ENCODE measurements at regions not wholly inside any gene's neighbourhood (a gene's known extent, or its start where the extent isn't known, plus 50 kb on each side); places are given as distances from the start of the nearest gene placed in this dataset.
"Not testable (repeated sequence)": the region's sequence is repeated elsewhere in the genome, so short reads cannot be mapped to it uniquely, and the experiment has no call there.

GRCh38 chr11:128047026-128047425 is 540.3 kb downstream of the ETS1 start:
- Histone ChIP-seq H3K4me1 (ENCODE audit: insufficient read depth, low read length) (no peaks in the 10 kb centered on the region; the same call in 1 of the 2 replicates), H3K9ac (ENCODE audit: low read depth, low read length) (no peak overlapping the region), H3K36me3 (ENCODE audit: insufficient read depth, low read length) (no peaks in the 10 kb centered on the region), H3K9me3 (ENCODE audit: control insufficient read depth, insufficient read depth, low read length) (no peaks in the 10 kb centered on the region)

GRCh38 chr11:128046213-128046612 is 541.1 kb downstream of the ETS1 start:
- H3K9me3 ChIP-seq (ENCODE audit: control insufficient read depth, insufficient read depth, low read length), result no peaks in the 10 kb centered on the region
- H3K9ac ChIP-seq (ENCODE audit: low read depth, low read length), result no peak overlapping the region
- H3K36me3 ChIP-seq (ENCODE audit: insufficient read depth, low read length), result no peaks in the 10 kb centered on the region
- no peaks in the 10 kb centered on the region; the same call in 1 of the 2 replicates for H3K4me1 ChIP-seq (ENCODE audit: insufficient read depth, low read length)

GRCh38 chr11:128045094-128045725 is 542.1 kb downstream of the ETS1 start:
- Histone ChIP-seq H3K36me3 (ENCODE audit: insufficient read depth, low read length) (no peaks in the 10 kb centered on the region), H3K9ac (ENCODE audit: low read depth, low read length) (no peak overlapping the region), H3K4me1 (ENCODE audit: insufficient read depth, low read length) (no peaks in the 10 kb centered on the region; the same call in 1 of the 2 replicates), H3K9me3 (ENCODE audit: control insufficient read depth, insufficient read depth, low read length) (no peaks in the 10 kb centered on the region)

- Histone ChIP-seq H3K36me3 (ENCODE audit: insufficient read depth, low read length) (no peaks in the 10 kb centered on the region), H3K4me1 (ENCODE audit: insufficient read depth, low read length) (no peaks in the 10 kb centered on the region; the same call in 1 of the 2 replicates), H3K9ac (ENCODE audit: low read depth, low read length) (no peak overlapping the region), H3K9me3 (ENCODE audit: control insufficient read depth, insufficient read depth, low read length) (no peaks in the 10 kb centered on the region)
Observed at GRCh38 chr11:128042290-128042751, 545.0 kb downstream of the ETS1 start.

GRCh38 chr11:128040603-128041002 is 546.8 kb downstream of the ETS1 start:
- no peaks in the 10 kb centered on the region for H3K9me3 ChIP-seq (ENCODE audit: control insufficient read depth, insufficient read depth, low read length)
- no peak overlapping the region for H3K9ac ChIP-seq (ENCODE audit: low read depth, low read length)
- H3K36me3 ChIP-seq (ENCODE audit: insufficient read depth, low read length), result no peaks in the 10 kb centered on the region
- H3K4me1 ChIP-seq (ENCODE audit: insufficient read depth, low read length), result no peaks in the 10 kb centered on the region; the same call in 1 of the 2 replicates

GRCh38 chr11:128039140-128040021 is 548.0 kb downstream of the ETS1 start:
- Histone ChIP-seq H3K9me3 (ENCODE audit: control insufficient read depth, insufficient read depth, low read length) (no peaks in the 10 kb centered on the region), H3K36me3 (ENCODE audit: insufficient read depth, low read length) (no peaks in the 10 kb centered on the region), H3K4me1 (ENCODE audit: insufficient read depth, low read length) (no peaks in the 10 kb centered on the region), H3K9ac (ENCODE audit: low read depth, low read length) (no peak overlapping the region)

- Histone ChIP-seq H3K9ac (ENCODE audit: low read depth, low read length) (no peak overlapping the region), H3K36me3 (ENCODE audit: insufficient read depth, low read length) (no peaks in the 10 kb centered on the region), H3K9me3 (ENCODE audit: control insufficient read depth, insufficient read depth, low read length) (no peaks in the 10 kb centered on the region), H3K4me1 (ENCODE audit: insufficient read depth, low read length) (no peaks in the 10 kb centered on the region)
Observed at GRCh38 chr11:128036556-128037093, 550.7 kb downstream of the ETS1 start.

- Histone ChIP-seq H3K4me1 (ENCODE audit: insufficient read depth, low read length) (no peaks in the 10 kb centered on the region), H3K9ac (ENCODE audit: low read depth, low read length) (no peak overlapping the region), H3K36me3 (ENCODE audit: insufficient read depth, low read length) (no peaks in the 10 kb centered on the region), H3K9me3 (ENCODE audit: control insufficient read depth, insufficient read depth, low read length) (no peaks in the 10 kb centered on the region)
Observed at GRCh38 chr11:128036006-128036405, 551.4 kb downstream of the ETS1 start.

GRCh38 chr11:128031538-128032134 is 555.7 kb downstream of the ETS1 start:
- H3K36me3 ChIP-seq (ENCODE audit: insufficient read depth, low read length); H3K9ac ChIP-seq (ENCODE audit: low read depth, low read length); H3K9me3 ChIP-seq (ENCODE audit: control insufficient read depth, insufficient read depth, low read length); H3K4me1 ChIP-seq (ENCODE audit: insufficient read depth, low read length): not testable (repeated sequence)

- no peaks in the 10 kb centered on the region for H3K4me1 ChIP-seq (ENCODE audit: insufficient read depth, low read length)
- no peak overlapping the region for H3K9ac ChIP-seq (ENCODE audit: low read depth, low read length)
Observed at GRCh38 chr11:128029219-128029722, 558.1 kb downstream of the ETS1 start.

GRCh38 chr11:128026596-128026995 is 560.8 kb downstream of the ETS1 start:
- H3K36me3 ChIP-seq (ENCODE audit: insufficient read depth, low read length), result no peaks in the 10 kb centered on the region
- H3K4me1 ChIP-seq (ENCODE audit: insufficient read depth, low read length), result no peaks in the 10 kb centered on the region
- no peaks in the 10 kb centered on the region for H3K9me3 ChIP-seq (ENCODE audit: control insufficient read depth, insufficient read depth, low read length)
- no peak overlapping the region for H3K9ac ChIP-seq (ENCODE audit: low read depth, low read length)

More at GRCh38 chr11:128029219-128029722, 558.1 kb downstream of the ETS1 start:
- Histone ChIP-seq H3K9me3 (ENCODE audit: control insufficient read depth, insufficient read depth, low read length) (no peaks in the 10 kb centered on the region), H3K36me3 (ENCODE audit: insufficient read depth, low read length) (no peaks in the 10 kb centered on the region)

GRCh38 chr11:128022761-128023160 is 564.6 kb downstream of the ETS1 start:
- Histone ChIP-seq H3K36me3 (ENCODE audit: insufficient read depth, low read length) (no peaks in the 10 kb centered on the region), H3K9ac (ENCODE audit: low read depth, low read length) (no peak overlapping the region), H3K4me1 (ENCODE audit: insufficient read depth, low read length) (no peaks in the 10 kb centered on the region), H3K9me3 (ENCODE audit: control insufficient read depth, insufficient read depth, low read length) (no peaks in the 10 kb centered on the region)

- no peak overlapping the region for H3K9ac ChIP-seq (ENCODE audit: low read depth, low read length)
- no peaks in the 10 kb centered on the region for H3K9me3 ChIP-seq (ENCODE audit: control insufficient read depth, insufficient read depth, low read length)
- no peaks in the 10 kb centered on the region for H3K4me1 ChIP-seq (ENCODE audit: insufficient read depth, low read length)
- H3K36me3 ChIP-seq (ENCODE audit: insufficient read depth, low read length), result no peaks in the 10 kb centered on the region
Observed at GRCh38 chr11:128022007-128022368, 565.4 kb downstream of the ETS1 start.

GRCh38 chr11:128021349-128022006 is 565.9 kb downstream of the ETS1 start:
- Histone ChIP-seq H3K9me3 (ENCODE audit: control insufficient read depth, insufficient read depth, low read length) (no peaks in the 10 kb centered on the region), H3K9ac (ENCODE audit: low read depth, low read length) (no peak overlapping the region), H3K36me3 (ENCODE audit: insufficient read depth, low read length) (no peaks in the 10 kb centered on the region), H3K4me1 (ENCODE audit: insufficient read depth, low read length) (no peaks in the 10 kb centered on the region)

Data from ES-I3 (cell line).